GM18499 (cell line): ENCODE measurements at regions not wholly inside any gene's neighbourhood (a gene's known extent, or its start where the extent isn't known, plus 50 kb on each side); places are given as distances from the start of the nearest gene placed in this dataset.

Experiments
- ATAC-seq: cut with Tn5 transposase; IDR thresholded peaks from one replicate; pipeline ENCODE4 v1.9.1; 2021; ENCODE audit warnings: moderate number of reproducible peaks; ENCODE audit not compliant: insufficient read depth, unreplicated experiment

- ATAC-seq, result no peak
Measured at GRCh38 chr10:113399065-113399464, 153.8 kb upstream of the HABP2 start.

- ATAC-seq, result no peak
Measured at GRCh38 chr10:113402602-113403001, 150.3 kb upstream of the HABP2 start.

- no peak for ATAC-seq
Measured at GRCh38 chr10:113407218-113407617, 145.6 kb upstream of the HABP2 start.

GRCh38 chr10:113409175-113409574 is 143.7 kb upstream of the HABP2 start:
- ATAC-seq, result no peak

- ATAC-seq, result no peak
Measured at GRCh38 chr10:113410618-113411017, 142.2 kb upstream of the HABP2 start.

GRCh38 chr10:113411456-113411855 is 141.4 kb upstream of the HABP2 start:
- no peak for ATAC-seq

GRCh38 chr10:113412161-113412560 is 140.7 kb upstream of the HABP2 start:
- ATAC-seq, result no peak

GRCh38 chr10:113414543-113414942 is 138.3 kb upstream of the HABP2 start:
- no peak for ATAC-seq

GRCh38 chr10:113415246-113415645 is 137.6 kb upstream of the HABP2 start:
- ATAC-seq, result no peak

- no peak for ATAC-seq
Measured at GRCh38 chr10:113420057-113420732, 132.7 kb upstream of the HABP2 start.

- no peak for ATAC-seq
Measured at GRCh38 chr10:113420733-113421675, 131.8 kb upstream of the HABP2 start.

GRCh38 chr10:113422371-113422770 is 130.5 kb upstream of the HABP2 start:
- no peak for ATAC-seq

- ATAC-seq, result no peak
Measured at GRCh38 chr10:113423981-113424721, 128.7 kb upstream of the HABP2 start.

GRCh38 chr10:113425008-113425407 is 127.8 kb upstream of the HABP2 start:
- no peak for ATAC-seq

GRCh38 chr10:113425541-113425951 is 127.3 kb upstream of the HABP2 start:
- ATAC-seq, result no peak

GRCh38 chr10:113426181-113426877 is 126.5 kb upstream of the HABP2 start:
- ATAC-seq, result no peak

- no peak for ATAC-seq
Measured at GRCh38 chr10:113427236-113427735, 125.6 kb upstream of the HABP2 start.

GRCh38 chr10:113427811-113428558 is 124.9 kb upstream of the HABP2 start:
- ATAC-seq, result no peak

- no peak for ATAC-seq
Measured at GRCh38 chr10:113430634-113431397, 122.0 kb upstream of the HABP2 start.
